ENCODE measurements at regions not wholly inside any gene's neighbourhood (a gene's known extent, or its start where the extent isn't known, plus 50 kb on each side); places are given as distances from the start of the nearest gene placed in this dataset.
A peak's percentile ranks its signal among the peaks of the same experiment; 100 is the strongest.

DNA sequence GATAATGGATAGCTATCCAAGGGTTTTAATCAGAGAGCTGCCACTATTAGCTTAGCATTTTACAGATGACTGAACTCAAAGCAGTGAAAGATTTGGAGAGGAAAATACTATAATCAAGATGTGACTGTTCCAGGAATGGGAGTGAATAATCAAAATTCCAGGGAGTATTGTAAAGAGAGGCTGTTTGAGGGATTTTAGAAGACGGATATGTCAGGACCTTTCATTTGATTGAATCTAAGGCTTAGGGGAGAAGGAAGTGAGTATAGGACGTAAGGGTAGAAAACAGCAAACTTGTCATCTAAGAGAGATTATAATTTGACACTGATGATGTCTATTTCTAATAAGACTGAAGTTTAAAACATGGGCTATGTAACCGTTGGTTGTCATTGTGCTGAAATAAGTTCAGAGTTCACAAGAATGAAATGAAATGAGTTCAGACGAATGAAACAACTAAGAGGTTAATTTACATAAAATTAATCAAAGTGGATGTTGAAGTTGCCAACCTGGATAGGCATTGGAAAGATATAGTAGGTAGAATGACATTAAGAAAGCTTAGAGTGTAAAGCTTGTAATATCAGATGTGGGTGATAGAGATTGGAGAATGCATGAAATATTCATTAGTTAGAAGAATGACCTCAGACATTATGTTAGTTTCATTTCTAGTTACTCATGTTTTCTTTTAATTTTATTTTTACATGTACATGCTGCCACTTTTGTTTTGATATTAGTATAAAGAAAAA is 842.8 kb downstream of the SI start:
- DNase-seq (ENCODE audit: low spot score), result no peak

DNA sequence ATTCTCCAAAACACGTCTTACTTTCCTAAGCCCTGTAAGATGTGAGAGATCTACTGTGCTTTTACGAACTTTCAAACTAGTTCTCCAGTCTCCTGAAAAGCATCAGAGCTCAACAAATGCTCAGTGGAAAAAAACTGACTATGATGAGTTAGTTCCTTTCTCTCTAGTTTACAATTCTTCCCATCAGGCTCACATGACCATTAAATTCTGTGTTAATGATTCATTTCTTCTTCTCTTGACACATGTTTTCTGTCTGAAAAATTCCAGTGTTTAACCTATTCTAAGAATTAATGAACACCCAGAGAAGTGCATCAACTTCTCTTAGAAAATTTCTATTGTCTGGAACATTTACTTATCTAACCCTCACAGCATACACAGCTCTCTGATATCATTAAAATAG is 844.3 kb downstream of the SI start:
- DNase-seq (ENCODE audit: low spot score), result no peak

DNA sequence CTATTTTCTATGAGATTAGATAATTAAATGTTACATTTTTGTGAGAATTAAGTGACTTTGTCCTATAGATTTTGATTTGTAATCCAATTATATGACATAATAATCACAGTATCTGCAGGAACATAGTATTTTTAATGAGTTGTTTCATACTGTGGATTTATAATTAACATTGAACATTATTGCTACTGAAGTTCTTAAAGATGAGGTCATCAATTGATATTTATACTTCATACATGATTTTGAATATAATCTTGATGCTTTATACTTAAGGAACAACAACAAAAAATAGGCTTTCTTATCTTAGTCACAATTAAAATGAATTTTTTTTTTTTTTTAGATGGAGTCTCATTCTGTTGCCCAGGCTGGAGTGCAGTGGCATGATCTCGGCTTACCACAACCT is 846.6 kb downstream of the SI start:
- DNase-seq (ENCODE audit: low spot score), result no peak

DNA sequence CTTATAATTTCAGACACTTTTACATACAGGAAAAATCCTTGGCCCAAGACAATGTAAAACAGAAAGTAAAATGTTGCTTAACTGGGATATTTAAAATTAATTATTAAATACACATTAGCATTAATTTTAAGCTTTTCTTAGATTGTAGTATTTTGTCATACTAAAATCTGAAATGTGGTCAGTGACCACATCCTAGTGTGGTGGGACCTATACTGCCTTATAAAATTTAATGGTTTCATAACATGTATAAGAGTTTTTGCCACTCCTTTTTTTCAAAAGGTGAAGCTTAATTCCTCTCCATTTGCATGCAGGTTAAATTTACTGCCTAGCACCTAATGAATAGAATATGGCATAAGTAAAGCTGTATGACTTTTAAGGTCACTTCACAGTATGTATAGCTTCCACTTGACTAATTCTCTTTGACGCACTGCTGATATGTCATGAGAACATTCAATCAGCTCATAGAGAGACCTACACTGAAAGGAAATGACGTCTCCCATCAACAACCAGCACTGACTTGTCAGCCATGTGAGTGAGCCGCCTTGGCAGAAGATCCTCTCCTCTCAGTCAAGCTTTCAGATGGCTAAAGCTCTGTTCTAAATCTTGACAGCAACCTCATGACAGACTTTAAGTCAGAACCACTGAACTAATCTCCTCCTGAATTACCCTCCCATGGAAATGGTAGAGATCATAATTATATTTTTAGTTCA is 847.8 kb downstream of the SI start:
- DNase-seq (ENCODE audit: low spot score), result no peak

DNA sequence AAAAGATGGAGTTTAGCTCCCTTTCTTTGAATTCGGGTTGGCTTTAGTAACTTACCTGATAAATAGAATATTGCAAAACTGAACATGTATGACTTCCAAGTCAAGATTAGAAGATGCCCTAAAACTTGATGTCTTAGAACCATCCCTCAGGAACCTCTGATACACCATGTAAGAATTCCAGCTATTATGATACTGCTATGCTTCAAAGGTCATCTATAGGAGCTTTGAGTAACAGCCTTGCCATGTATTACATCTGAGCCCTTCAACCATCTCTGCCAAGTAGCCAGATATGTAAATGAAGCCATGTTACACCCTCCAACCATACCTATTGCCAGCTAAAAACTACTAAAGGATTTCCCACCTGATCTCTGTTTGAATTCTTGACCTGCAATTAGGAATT is 854.2 kb downstream of the SI start:
- DNase-seq (ENCODE audit: low spot score), result no peak

DNA sequence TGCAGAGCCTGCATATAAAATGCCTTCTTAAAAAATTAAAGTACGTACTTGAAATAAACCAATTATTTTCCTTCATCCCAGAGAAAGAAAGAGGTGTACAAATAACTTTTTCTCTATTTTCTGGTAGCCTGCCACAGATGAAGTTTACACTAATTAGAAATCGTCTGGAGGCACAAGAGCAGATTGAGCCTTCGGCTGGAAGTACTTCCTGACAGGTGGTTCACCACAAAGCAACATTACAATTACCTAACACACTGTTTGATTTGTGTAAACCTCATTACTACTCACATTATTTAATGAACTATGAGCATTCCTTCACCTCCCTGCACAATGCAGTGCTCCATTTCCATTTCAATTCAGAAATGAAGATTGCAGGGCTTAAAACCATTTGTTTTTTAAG is 856.1 kb downstream of the SI start:
- no peak for DNase-seq (ENCODE audit: low spot score)

DNA sequence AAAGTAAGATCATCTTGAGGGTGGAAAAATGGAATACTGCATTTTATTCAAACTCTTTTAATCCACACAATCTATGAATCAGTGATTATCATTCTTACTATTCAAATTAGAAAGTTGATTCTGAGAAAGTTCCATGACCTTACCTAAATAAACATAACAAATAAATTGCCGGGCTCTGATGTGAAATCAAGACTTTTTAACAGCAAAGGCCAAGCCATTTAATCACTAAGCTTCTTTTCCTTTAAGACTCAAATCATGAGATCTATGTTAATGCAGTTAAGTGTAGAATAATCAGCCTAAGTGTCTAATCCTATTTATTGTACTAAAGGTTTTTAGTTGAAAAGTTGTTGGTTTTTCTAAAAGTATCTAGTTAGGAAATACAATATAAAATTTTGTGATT is 857.0 kb downstream of the SI start:
- no peak for DNase-seq (ENCODE audit: low spot score)

DNA sequence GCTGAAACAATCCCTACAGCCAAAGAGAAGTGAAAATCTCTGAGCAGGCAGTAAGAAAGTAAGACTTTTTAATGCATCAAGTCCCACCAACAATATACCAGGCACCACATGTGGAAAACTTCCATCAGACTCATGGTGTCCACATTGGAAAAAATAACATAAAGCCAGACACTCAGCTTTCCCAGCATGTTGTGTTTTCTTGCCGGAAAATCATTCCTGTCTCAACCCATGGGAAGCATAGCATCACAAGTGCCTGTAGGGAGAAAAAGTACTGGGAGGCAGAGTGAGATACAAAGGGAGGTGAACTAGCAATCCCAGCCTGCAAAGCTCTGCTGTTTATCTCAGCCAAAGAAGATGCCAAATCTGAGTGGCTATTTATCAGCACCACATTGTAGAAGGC is 868.9 kb downstream of the SI start:
- DNase-seq (ENCODE audit: low spot score), result no peak

DNA sequence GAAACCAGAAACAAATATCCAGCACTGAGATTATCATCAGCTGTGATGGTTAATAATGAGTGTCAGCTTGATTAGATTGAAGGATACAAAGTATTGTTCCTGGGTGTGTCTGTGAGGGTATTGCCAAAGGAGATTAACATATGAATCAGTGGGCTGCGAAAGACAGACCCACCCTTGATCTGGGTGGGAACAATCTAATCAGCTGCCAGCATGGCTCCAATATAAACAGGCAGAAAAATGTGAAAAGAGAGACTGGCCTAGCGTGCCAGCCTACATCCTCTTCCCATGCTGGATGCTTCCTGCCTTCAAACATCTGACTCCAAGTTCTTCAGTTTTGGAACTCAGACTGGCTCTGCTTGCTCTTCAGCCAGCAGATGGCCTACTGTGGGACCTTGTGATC is 869.5 kb downstream of the SI start:
- DNase-seq (ENCODE audit: low spot score), result no peak

DNA sequence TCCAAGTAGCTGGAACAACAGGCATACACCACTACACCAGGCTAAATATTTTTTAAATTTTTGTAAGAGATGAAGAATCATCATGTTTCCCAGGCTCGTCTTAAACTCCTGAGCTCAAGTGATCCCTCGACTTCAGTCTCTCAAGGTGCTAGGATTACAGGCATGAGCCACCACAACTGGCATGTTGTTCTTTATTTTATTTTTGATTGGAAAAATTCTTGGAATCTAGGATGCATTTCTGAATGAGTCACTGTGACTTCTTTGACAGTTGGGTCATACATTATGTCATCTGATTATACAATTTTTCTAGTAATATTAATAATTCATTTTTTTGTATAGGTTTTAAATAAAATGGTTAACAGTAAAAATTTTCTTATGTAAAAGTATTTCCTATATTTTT is 870.2 kb downstream of the SI start:
- DNase-seq (ENCODE audit: low spot score), result peak; percentile 19

DNA sequence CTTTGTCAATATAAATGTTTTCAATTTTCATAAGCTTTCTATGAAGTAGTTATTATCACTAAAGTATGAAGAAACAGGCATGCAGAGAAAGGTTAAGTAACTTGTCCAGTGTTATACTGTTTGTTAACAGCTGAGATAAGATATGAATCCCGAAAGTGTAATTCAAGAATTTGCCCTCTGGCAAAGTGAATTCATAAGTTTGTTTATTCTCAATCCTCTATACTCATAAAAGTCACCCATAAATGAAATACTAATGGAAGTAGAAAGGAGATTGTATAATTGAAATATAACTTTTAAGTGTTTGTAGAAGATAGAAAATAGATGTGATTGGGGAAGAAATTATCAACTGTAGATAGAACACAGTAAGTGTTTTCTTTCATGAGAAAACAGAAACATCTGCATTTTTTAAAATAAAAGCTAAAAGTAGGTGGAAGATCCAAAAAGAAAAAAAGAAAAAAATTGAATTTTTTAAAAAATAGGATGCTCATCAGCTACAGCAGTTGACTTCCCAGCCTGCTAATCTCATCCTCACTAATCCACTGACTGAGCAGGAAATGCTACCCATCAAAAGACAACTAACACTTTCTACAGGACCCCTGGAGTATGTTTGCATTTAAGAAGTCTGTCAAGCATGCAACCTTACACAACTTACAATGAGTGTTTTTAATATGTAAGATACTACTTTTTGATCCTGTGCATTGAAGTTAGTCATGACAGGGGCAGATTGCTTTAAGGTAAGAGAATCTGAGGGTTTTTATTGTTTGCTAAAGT is 878.1 kb downstream of the SI start:
- DNase-seq (ENCODE audit: low spot score), result no peak

DNA sequence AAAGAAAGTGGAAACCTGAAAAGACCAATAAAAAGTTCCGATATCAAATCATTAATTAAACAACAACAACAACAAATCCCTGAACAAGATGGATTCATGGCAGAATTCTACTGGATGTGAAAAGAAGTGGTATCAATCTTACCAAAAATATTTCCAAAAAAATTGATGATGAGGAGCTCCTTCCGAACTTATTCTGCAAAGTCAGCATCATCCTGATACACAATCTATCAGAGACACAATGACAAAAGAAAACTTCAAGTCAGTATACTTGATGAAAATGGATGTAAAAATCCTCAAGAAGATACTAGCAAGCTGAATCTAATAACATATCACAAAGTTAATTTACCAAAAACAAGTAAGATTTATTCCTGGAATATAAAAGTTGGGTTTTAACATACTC is 881.8 kb downstream of the SI start:
- DNase-seq (ENCODE audit: low spot score), result no peak

DNA sequence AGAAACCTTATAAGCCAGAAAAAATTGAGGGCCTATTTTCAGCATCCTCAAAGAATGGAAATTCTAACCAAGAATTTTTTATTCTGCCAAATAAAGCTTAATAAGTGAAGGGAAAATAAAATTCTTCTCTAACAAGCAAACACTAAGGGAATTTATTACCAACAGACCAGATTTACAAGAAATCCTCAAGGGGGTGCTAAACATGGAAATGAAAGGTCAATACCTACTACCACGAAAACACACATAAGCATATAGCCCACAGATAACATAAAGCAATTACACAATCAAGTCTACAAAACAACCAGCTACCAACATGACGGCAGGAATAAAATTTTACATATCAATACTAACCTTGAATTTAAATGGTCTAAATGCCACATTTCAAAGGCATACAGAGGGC is 883.5 kb downstream of the SI start:
- no peak for DNase-seq (ENCODE audit: low spot score)

DNA sequence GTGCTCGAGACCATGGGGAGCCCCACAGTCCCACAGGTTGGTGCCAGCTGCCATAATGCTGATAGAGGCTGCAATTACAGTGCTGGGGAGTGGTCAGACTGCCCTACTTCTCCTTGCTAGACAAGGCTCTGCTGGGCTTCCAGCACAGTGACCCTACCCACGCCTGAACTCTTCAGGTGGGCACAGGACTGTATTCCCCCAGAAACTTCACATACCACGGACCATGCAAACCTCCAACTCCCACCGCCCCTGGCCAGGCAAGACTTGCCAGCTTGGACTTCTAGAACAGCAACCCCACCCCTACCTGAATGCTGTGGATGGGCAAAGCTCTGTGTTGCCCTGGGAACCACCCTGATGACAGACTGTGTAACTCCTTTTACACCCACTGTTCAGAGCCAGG is 885.3 kb downstream of the SI start:
- DNase-seq (ENCODE audit: low spot score), result no peak

DNA sequence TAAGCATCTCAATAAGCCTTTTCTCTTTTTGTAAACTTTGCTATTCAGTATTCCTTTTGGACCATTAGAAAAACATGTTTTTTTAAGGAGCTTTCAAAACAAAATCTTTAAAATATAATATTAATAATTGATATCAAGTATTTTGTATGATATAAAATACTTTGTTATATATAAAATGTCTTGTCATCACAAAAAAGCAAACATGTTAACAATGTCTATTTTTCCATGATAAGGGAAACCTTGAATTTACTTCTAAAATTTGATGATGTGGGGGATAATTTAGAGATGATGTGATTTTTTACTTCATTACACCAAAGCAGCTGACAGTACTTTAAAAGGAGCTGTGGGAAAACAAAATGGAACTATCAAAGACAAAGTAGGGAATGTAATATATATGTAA is 887.7 kb downstream of the SI start:
- DNase-seq (ENCODE audit: low spot score), result no peak

DNA sequence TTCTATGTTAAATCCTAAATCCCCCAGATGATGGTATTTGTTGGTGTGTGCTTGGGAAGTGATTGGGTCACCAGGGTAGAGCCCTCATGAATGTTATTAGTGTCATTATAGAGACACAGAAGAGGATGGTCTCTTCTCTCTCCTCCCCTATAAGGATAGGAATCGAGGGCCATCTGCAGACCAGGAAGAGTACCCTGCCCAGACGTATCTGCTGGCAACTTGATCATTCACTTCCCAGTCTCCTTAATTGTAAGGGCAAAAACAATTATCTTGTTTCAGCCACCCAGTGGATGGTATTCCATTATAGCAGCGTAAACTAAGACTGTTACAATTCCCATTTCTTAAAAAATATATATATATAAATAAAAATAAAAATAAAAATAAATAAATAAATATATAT is 892.2 kb downstream of the SI start:
- no peak for DNase-seq (ENCODE audit: low spot score)

DNA sequence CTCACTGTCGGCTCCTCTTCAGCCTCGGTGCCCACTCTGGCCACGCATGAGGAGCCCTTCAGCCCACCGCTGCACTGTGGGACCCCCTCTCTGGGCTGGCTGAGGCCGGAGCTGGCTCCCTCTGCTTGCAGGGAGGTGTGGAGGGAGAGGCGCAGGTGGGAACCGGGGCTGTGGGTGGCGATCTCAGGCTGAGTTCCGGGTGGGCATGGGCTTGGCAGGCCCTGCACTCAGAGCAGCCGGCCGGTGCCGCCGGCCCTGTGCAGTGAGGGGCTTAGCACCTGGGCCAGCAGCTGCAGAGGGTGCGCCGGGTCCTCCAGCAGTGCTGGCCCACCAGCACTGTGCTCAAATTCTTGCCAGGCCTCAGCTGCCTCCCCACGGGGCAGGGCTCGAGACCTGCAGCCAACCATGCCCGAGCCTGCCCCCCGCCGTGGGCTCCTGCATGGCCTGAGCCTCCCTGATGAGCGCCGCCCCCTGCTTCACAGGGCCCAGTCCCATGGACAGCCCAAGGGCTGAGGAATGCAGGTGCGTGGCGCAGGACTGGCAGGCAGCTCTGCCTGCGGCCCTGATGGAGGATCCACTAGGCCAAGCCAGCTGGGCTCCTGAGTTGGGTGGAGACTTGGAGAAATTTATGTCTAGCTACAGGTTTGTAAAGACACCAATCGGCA is 899.1 kb downstream of the SI start:
- DNase-seq (ENCODE audit: low spot score), result no peak

DNA sequence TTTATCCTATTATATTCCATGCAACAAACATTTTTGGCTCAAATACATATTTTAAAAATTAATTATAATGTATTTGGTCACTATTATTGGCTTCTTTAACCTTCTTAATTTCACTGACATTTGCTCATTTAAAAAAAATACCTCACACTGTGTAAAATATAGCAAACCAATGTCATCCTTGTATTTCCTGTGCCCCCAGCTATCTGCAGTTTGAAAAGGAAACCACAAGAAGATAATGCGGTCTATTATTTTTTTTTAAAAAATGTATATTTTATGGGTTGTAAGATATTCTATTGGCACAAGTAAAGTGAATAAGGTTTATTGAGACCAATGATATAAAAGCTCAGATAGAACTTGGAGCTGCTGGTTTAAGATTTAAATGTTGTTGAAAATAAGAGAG is 904.2 kb downstream of the SI start:
- no peak for DNase-seq (ENCODE audit: low spot score)

DNA sequence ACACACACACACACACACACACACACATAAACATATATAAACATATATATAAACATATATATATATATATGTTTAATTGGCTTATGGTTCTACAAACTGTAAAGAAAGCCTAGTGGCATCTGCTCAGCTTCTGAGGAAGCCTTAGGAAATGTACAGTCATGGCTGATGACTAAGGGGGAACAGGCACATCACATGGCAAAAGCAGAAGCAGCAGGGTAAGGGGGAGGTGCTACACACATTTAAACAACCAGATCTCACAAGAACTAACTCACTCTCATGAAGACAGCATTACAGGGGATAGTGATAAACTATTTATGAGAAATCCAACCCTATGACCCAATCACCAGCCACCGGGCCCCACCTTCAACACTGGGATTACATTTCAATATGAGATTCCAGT is 922.9 kb downstream of the SI start:
- peak; percentile 69 for DNase-seq (ENCODE audit: low spot score)

DNA sequence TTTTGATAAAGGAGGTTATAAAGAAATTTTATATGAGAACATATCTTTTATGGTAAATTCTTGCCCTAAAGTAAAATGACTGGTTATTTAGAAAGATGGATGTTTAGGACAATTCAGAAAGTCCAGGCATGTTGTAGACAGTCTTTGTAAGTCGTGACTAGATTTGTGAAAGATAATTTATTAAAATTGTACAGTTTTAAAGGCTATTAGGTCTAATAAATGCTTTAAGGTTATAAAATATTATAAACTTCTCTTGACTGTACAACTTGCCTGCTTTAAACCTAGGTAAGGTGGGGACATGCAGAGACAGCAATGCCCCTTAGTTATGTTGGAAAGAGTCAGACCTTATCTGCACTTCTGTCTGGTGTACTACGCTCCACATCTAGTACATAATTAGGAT is 933.5 kb downstream of the SI start:
- DNase-seq (ENCODE audit: low spot score), result no peak

DNA sequence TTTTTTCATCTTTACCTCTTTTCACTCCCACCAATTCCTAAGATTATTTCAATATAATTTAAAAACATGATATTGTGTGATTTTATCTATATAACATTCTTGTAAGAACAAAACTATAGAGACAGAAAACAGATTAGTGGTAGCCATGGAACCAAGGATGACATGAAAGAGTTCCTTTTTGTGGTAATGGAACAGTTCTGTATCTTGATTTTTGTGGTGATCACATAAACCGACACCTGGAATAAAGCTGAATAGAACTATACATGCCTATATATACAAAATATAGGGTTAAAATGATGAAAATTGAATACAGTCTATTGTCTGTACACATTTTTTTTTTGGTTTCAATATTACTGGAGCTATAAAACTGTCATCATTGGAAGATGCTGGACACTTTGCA is 945.4 kb downstream of the SI start:
- DNase-seq (ENCODE audit: low spot score), result no peak

DNA sequence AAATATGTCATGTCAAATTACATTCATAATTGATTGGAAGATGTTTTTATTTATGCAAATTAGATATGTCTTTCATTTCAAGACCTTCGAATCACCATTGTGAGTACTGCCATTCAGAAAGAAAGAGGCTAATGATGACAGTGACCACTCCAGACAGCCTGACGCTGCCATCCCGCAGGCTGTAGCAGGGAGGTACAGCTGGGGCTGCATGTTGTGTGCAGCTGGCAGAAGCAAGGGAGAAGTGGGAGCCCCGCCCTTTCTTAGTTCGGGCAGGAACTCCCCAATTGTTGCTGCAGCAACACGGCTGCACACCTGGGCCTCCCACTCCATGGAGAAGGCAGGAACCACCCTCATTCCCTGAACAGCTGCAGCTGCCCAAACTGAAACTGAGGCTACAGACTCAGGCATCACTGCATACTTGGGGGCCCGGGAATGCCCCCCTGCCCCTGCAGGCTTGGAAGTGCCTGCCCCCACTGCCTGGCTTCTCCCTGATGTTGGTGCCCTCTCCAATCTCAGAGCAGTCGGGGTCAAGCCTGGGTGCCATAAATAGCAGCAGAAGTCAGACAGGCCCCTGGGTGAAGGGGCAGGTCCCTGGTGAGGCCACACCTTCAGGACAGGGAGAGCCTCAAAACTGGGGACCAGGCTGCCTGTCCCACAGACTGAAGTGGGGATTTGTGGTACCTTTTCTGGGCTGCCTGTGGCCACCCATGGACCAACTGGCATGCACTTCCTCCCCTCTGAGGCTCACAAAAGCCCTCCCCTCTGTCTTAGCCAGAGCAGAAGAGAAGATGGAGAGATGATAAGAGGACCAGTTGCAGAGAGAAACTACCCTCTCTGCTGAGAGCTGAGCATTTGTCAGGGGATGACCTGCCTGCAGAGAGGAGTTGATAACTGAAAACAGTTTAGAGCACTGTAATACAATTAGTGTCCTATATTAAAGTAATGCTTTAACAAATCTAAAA is 964.6 kb downstream of the SI start:
- DNase-seq (ENCODE audit: low spot score), result no peak

All from RKO (cell line).